T-helper 2 cell (primary cell): ENCODE measurements at regions not wholly inside any gene's neighbourhood (a gene's known extent, or its start where the extent isn't known, plus 50 kb on each side); places are given as distances from the start of the nearest gene placed in this dataset.

Experiments
- DNase-seq, 5 experiments: peaks; one replicate each; pipeline versions ENCODE4 v3.0.0 to v3.0.0-alpha.2; 2012 to 2022

GRCh38 chr14:53539489-53540126 lies 386.5 kb upstream of the DDHD1 start:
- DNase-seq: peak in 2 of 5 experiments; percentile 6 to 84

GRCh38 chr14:53538316-53538881 lies 385.3 kb upstream of the DDHD1 start:
- DNase-seq: no peak

GRCh38 chr14:53537422-53538315 lies 384.5 kb upstream of the DDHD1 start:
- no peak for DNase-seq

- DNase-seq: no peak
These were observed 383.3 kb upstream of the DDHD1 start for GRCh38 chr14:53536446-53536845.

GRCh38 chr14:53534841-53535240 lies 381.7 kb upstream of the DDHD1 start:
- peak in 1 of 5 experiments; percentile 33 for DNase-seq

- DNase-seq: peak in 1 of 5 experiments; percentile 67
These were observed 380.4 kb upstream of the DDHD1 start for GRCh38 chr14:53533384-53533970.

- no peak for DNase-seq
These were observed 379.7 kb upstream of the DDHD1 start for GRCh38 chr14:53532853-53533252.

GRCh38 chr14:53531730-53532129 lies 378.6 kb upstream of the DDHD1 start:
- DNase-seq: no peak

- no peak for DNase-seq
These were observed 378.0 kb upstream of the DDHD1 start for GRCh38 chr14:53531156-53531555.

- no peak for DNase-seq
These were observed 376.4 kb upstream of the DDHD1 start for GRCh38 chr14:53529519-53529918.

- no peak for DNase-seq
These were observed 375.1 kb upstream of the DDHD1 start for GRCh38 chr14:53528185-53528671.

- no peak for DNase-seq
These were observed 373.1 kb upstream of the DDHD1 start for GRCh38 chr14:53526200-53526599.

GRCh38 chr14:53525608-53526007 lies 372.5 kb upstream of the DDHD1 start:
- DNase-seq: no peak

GRCh38 chr14:53524391-53524790 lies 371.3 kb upstream of the DDHD1 start:
- DNase-seq: no peak

- no peak for DNase-seq
These were observed 370.1 kb upstream of the DDHD1 start for GRCh38 chr14:53523226-53523625.

- peak in 1 of 5 experiments; percentile 71 for DNase-seq
These were observed 367.2 kb upstream of the DDHD1 start for GRCh38 chr14:53520078-53520928.

- no peak for DNase-seq
These were observed 366.0 kb upstream of the DDHD1 start for GRCh38 chr14:53519137-53519536.

- DNase-seq: peak in 1 of 5 experiments; percentile 73
These were observed 364.3 kb upstream of the DDHD1 start for GRCh38 chr14:53517270-53517960.

GRCh38 chr14:53516261-53516774 lies 363.2 kb upstream of the DDHD1 start:
- peak in 1 of 5 experiments; percentile 51 for DNase-seq

GRCh38 chr14:53515276-53515675 lies 362.2 kb upstream of the DDHD1 start:
- DNase-seq: peak in 1 of 5 experiments; percentile 93

GRCh38 chr14:53514197-53514596 lies 361.1 kb upstream of the DDHD1 start:
- DNase-seq: no peak
